PC-9 (cell line): ENCODE measurements at regions not wholly inside any gene's neighbourhood (a gene's known extent, or its start where the extent isn't known, plus 50 kb on each side); places are given as distances from the start of the nearest gene placed in this dataset.

Source experiments
- EZH2 ChIP-seq: fragments of 200-600 bp; sonication (generic); IDR thresholded peaks from 2 replicates; pipeline ENCODE4 v1.8.0; 2017; ENCODE audit warnings: antibody characterized with exemption, low read depth
- TF ChIP-seq, protein P1 (sequence below): fragments of 200-600 bp; sonication (generic); conservative IDR thresholded peaks from 2 replicates; pipeline ENCODE4 v1.6.1; 2017; ENCODE audit warnings: mixed run types, antibody characterized with exemption, mild to moderate bottlenecking, moderate library complexity

DNA sequence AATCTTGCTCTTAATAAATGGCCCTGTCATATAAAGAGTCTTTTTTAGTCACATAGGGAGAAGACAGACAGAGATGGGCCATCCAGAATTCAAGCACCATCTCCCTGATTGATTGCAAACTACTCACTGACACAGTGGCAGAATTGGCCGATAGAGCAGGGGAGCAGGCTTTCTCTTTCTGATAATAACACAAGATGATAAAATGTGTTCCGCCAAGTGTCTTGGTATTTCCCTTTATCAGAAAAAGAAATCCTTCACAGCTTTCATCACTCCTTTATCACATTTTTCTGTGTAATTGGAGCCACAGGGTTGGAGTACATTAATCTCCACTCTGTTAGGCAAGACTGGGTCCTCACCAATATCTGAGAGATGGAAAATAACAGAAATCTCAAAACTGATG is 406.0 kb downstream of the TMEM135 start:
- TF ChIP-seq, protein P1, sequence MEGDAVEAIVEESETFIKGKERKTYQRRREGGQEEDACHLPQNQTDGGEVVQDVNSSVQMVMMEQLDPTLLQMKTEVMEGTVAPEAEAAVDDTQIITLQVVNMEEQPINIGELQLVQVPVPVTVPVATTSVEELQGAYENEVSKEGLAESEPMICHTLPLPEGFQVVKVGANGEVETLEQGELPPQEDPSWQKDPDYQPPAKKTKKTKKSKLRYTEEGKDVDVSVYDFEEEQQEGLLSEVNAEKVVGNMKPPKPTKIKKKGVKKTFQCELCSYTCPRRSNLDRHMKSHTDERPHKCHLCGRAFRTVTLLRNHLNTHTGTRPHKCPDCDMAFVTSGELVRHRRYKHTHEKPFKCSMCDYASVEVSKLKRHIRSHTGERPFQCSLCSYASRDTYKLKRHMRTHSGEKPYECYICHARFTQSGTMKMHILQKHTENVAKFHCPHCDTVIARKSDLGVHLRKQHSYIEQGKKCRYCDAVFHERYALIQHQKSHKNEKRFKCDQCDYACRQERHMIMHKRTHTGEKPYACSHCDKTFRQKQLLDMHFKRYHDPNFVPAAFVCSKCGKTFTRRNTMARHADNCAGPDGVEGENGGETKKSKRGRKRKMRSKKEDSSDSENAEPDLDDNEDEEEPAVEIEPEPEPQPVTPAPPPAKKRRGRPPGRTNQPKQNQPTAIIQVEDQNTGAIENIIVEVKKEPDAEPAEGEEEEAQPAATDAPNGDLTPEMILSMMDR, result no peak
- no peak for TF ChIP-seq EZH2
